ENCODE measurements at regions not wholly inside any gene's neighbourhood (a gene's known extent, or its start where the extent isn't known, plus 50 kb on each side); places are given as distances from the start of the nearest gene placed in this dataset.

GRCh38 chr2:136394136-136395060, 276.4 kb upstream of the CXCR4 start:
- Mint-ChIP-seq H3K27me3 (ENCODE audit: low read depth, unreplicated experiment) (peaks cover 3% of the 10 kb centered on the region), H3K27ac (ENCODE audit: unreplicated experiment) (no peak overlapping the region), H3K36me3 (ENCODE audit: low read depth, unreplicated experiment) (no peaks in the 10 kb centered on the region), H3K4me3 (ENCODE audit: unreplicated experiment) (no peak overlapping the region), H3K9me3 (ENCODE audit: unreplicated experiment) (peaks cover 2% of the 10 kb centered on the region), H3K4me1 (ENCODE audit: low read depth, unreplicated experiment) (no peaks in the 10 kb centered on the region)
- H2AFZ ChIP-seq (ENCODE audit: low read depth, low read length), result no peak overlapping the region
- no peak overlapping the region for H3K9ac ChIP-seq (ENCODE audit: low read length)
- H3K27ac ChIP-seq (ENCODE audit: low read depth, low read length), result no peak overlapping the region
- FAIRE-seq (no peak), DNase-seq (ENCODE audit: low read depth) (no peak)
- TF ChIP-seq EZH2 (IDR thresholded peaks at IDR 0.05; ENCODE audit: insufficient read depth, low read length) (no peak), CTCF (IDR thresholded peaks at IDR 0.05; ENCODE audit: insufficient read depth, low read depth, low read length) (no peak)
- H3K4me2 ChIP-seq (ENCODE audit: low read length), result no peak overlapping the region
- no peaks in the 10 kb centered on the region for H4K20me1 ChIP-seq (ENCODE audit: insufficient read depth, low read length)
- no peaks in the 10 kb centered on the region for H3K9me3 ChIP-seq (ENCODE audit: insufficient read depth, low read depth, low read length)
- no peaks in the 10 kb centered on the region for H3K36me3 ChIP-seq (ENCODE audit: insufficient read depth, low read length)
- H3K27me3 ChIP-seq (ENCODE audit: insufficient read depth, low read length), result no peaks in the 10 kb centered on the region
- H3K4me3 ChIP-seq (ENCODE audit: insufficient read depth, low read depth, low read length), result no peak overlapping the region
- no peaks in the 10 kb centered on the region for H3K4me1 ChIP-seq (ENCODE audit: insufficient read depth, low read length)
- H3K79me2 ChIP-seq (ENCODE audit: insufficient read depth, low read length), result no peaks in the 10 kb centered on the region

GRCh38 chr2:136393514-136393913, 275.6 kb upstream of the CXCR4 start:
- H3K9me3 Mint-ChIP-seq (ENCODE audit: unreplicated experiment), result peaks cover 2% of the 10 kb centered on the region
- Histone ChIP-seq H4K20me1 (ENCODE audit: insufficient read depth, low read length) (no peaks in the 10 kb centered on the region), H3K9ac (ENCODE audit: low read length) (no peak overlapping the region), H2AFZ (ENCODE audit: low read depth, low read length) (no peak overlapping the region), H3K79me2 (ENCODE audit: insufficient read depth, low read length) (no peaks in the 10 kb centered on the region), H3K27ac (ENCODE audit: low read depth, low read length) (no peak overlapping the region), H3K4me1 (ENCODE audit: insufficient read depth, low read length) (no peaks in the 10 kb centered on the region), H3K9me3 (ENCODE audit: insufficient read depth, low read depth, low read length) (no peaks in the 10 kb centered on the region), H3K36me3 (ENCODE audit: insufficient read depth, low read length) (no peaks in the 10 kb centered on the region), H3K4me3 (ENCODE audit: insufficient read depth, low read depth, low read length) (no peak overlapping the region), H3K4me2 (ENCODE audit: low read length) (no peak overlapping the region), H3K27me3 (ENCODE audit: insufficient read depth, low read length) (no peaks in the 10 kb centered on the region)
- peaks cover 5% of the 10 kb centered on the region for H3K27me3 Mint-ChIP-seq (ENCODE audit: low read depth, unreplicated experiment)
- no peaks in the 10 kb centered on the region for H3K4me1 Mint-ChIP-seq (ENCODE audit: low read depth, unreplicated experiment)
- DNase-seq (ENCODE audit: low read depth) (no peak), FAIRE-seq (no peak)
- TF ChIP-seq CTCF (IDR thresholded peaks at IDR 0.05; ENCODE audit: insufficient read depth, low read depth, low read length), result no peak
- no peak for TF ChIP-seq EZH2 (IDR thresholded peaks at IDR 0.05; ENCODE audit: insufficient read depth, low read length)
- H3K27ac Mint-ChIP-seq (ENCODE audit: unreplicated experiment), result no peak overlapping the region
- no peaks in the 10 kb centered on the region for H3K36me3 Mint-ChIP-seq (ENCODE audit: low read depth, unreplicated experiment)
- no peak overlapping the region for H3K4me3 Mint-ChIP-seq (ENCODE audit: unreplicated experiment)
